ENCODE measurements at regions not wholly inside any gene's neighbourhood (a gene's known extent, or its start where the extent isn't known, plus 50 kb on each side); places are given as distances from the start of the nearest gene placed in this dataset.

DNA sequence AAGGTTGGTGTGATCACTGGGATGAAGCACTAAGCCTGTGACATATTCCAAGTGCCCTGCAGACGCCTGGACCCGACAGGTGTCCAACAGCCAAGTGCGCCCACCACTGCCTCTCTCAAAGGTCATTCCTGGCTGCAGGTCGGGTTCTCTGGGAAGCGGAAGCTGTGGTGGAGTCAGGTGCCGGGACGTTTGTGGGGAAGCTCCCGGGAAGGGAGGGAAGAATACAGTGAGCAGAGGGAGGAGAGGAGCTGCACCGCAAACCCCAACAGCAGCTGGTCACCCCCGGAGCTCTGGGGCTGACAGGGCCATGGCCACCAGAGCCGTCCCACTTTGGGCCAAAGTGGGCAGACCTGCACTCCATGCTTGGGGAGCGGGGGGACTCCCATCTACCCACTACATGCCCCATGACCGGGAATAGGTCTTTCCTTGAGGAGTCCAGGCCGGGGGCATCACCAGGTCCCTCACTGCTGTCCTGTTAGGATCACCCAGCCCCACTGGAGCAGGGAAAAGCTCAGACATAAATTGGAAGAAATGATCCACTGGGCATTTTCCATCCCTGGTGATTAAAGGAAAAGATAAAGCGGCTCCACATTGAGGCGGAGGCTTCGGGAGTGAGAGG lies 84.5 kb upstream of the PPP2R2D start:
- Mint-ChIP-seq H3K27ac (no peak overlapping the region), H3K27me3 (peaks cover 2% of the 10 kb centered on the region), H3K36me3 (ENCODE audit: low read depth) (no peaks in the 10 kb centered on the region), H3K9me3 (no peaks in the 10 kb centered on the region), H3K4me1 (ENCODE audit: low read depth) (no peaks in the 10 kb centered on the region), H3K4me3 (no peak overlapping the region)
- POLR2A ChIA-PET: no interaction called here
- intact Hi-C loops (cut with micrococcal nuclease): no loop called here
- no peak for ATAC-seq
- CTCF ChIA-PET: no interaction called here
- DNase-seq: no peak
- TF ChIP-seq, protein P1, sequence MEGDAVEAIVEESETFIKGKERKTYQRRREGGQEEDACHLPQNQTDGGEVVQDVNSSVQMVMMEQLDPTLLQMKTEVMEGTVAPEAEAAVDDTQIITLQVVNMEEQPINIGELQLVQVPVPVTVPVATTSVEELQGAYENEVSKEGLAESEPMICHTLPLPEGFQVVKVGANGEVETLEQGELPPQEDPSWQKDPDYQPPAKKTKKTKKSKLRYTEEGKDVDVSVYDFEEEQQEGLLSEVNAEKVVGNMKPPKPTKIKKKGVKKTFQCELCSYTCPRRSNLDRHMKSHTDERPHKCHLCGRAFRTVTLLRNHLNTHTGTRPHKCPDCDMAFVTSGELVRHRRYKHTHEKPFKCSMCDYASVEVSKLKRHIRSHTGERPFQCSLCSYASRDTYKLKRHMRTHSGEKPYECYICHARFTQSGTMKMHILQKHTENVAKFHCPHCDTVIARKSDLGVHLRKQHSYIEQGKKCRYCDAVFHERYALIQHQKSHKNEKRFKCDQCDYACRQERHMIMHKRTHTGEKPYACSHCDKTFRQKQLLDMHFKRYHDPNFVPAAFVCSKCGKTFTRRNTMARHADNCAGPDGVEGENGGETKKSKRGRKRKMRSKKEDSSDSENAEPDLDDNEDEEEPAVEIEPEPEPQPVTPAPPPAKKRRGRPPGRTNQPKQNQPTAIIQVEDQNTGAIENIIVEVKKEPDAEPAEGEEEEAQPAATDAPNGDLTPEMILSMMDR (IDR thresholded peaks at IDR 0.05): no peak

GRCh38 chr10:131816941-131817700 lies 83.7 kb upstream of the PPP2R2D start:
- POLR2A ChIA-PET: no interaction called here
- Mint-ChIP-seq H3K27me3 (peaks cover 2% of the 10 kb centered on the region), H3K9me3 (no peaks in the 10 kb centered on the region), H3K27ac (no peak overlapping the region), H3K4me1 (ENCODE audit: low read depth) (no peaks in the 10 kb centered on the region), H3K36me3 (ENCODE audit: low read depth) (no peaks in the 10 kb centered on the region), H3K4me3 (no peak overlapping the region)
- CTCF ChIA-PET: no interaction called here
- DNase-seq: no peak
- no peak for ATAC-seq
- TF ChIP-seq, protein P1 (IDR thresholded peaks at IDR 0.05): no peak
- intact Hi-C loops (cut with micrococcal nuclease): no loop called here

GRCh38 chr10:131817866-131818509 lies 82.8 kb upstream of the PPP2R2D start:
- Mint-ChIP-seq H3K9me3 (no peaks in the 10 kb centered on the region), H3K4me1 (ENCODE audit: low read depth) (no peaks in the 10 kb centered on the region), H3K36me3 (ENCODE audit: low read depth) (no peaks in the 10 kb centered on the region), H3K4me3 (no peak overlapping the region), H3K27me3 (peaks cover 2% of the 10 kb centered on the region), H3K27ac (no peak overlapping the region)
- DNase-seq: no peak
- ChIA-PET POLR2A (no interaction called here), CTCF (no interaction called here)
- intact Hi-C loops (cut with micrococcal nuclease): no loop called here
- TF ChIP-seq, protein P1 (IDR thresholded peaks at IDR 0.05): no peak
- ATAC-seq: no peak

- Mint-ChIP-seq H3K9me3 (no peaks in the 10 kb centered on the region), H3K36me3 (ENCODE audit: low read depth) (no peaks in the 10 kb centered on the region), H3K27ac (no peak overlapping the region), H3K27me3 (peaks cover 2% of the 10 kb centered on the region), H3K4me1 (ENCODE audit: low read depth) (no peaks in the 10 kb centered on the region), H3K4me3 (no peak overlapping the region)
- TF ChIP-seq, protein P1 (IDR thresholded peaks at IDR 0.05): no peak
- no peak for ATAC-seq
- ChIA-PET CTCF (no interaction called here), POLR2A (no interaction called here)
- no peak for DNase-seq
- intact Hi-C loops (cut with micrococcal nuclease): no loop called here
Measured at GRCh38 chr10:131818510-131819234, 82.1 kb upstream of the PPP2R2D start.
